GM11168 (cell line): ENCODE measurements at regions not wholly inside any gene's neighbourhood (a gene's known extent, or its start where the extent isn't known, plus 50 kb on each side); places are given as distances from the start of the nearest gene placed in this dataset.
"Not testable (repeated sequence)": the region's sequence is repeated elsewhere in the genome, so short reads cannot be mapped to it uniquely, and the experiment has no call there.

Experiments
- in situ Hi-C: fragments of 300-500 bp; cut with MboI; formaldehyde crosslinking; loops from one replicate; pipeline ENCODE4 v1.12.0; 2022; ENCODE audit warnings: low sequenced_read_pairs; ENCODE audit not compliant: unreplicated experiment

DNA sequence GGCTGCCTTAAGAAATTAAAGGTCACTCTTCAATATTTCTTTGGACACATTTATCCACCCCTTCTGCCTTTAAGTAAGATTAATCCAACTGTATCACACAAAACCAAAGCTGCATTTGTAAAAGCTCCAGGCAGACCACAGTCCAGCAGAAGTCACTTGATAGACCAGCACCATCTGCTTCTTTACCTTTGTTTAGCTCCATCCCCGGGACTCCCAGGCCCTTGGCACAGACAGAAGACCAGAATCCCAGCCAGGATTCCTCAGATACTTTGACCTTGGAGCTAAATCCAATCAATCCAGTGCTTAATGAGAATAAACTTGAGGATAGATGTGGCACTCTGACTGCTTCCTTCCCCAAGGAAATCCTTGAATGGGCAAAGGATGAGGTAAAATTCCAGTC lies 333.1 kb upstream of the RASGEF1B start:
- in situ Hi-C loops = no loop called here

DNA sequence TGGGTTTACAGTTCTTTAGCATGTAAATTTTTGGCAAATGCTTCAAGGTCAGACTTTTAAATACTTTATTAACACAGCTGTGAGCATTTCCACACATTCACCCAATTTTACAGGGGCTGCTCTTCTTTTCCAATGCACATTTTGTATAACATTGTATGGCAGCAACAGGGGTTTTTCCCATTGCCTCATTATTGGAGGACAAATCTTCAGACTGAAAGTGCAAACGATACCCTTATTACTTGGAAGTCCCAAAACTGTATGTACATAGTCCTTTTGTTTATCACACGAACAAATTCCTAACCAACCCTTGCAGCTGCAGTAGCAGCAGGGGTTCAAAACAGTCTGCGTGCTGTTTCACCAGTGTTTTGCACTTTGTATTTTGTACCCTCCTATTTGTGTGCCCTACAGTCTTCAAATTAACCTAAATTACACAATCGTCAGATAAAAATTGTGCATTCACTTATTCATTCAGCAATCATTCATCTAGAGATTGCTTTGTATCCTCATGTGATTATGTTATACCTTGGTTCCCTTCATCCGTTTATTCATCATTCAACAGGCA lies 330.7 kb upstream of the RASGEF1B start:
- in situ Hi-C loops = no loop called here

DNA sequence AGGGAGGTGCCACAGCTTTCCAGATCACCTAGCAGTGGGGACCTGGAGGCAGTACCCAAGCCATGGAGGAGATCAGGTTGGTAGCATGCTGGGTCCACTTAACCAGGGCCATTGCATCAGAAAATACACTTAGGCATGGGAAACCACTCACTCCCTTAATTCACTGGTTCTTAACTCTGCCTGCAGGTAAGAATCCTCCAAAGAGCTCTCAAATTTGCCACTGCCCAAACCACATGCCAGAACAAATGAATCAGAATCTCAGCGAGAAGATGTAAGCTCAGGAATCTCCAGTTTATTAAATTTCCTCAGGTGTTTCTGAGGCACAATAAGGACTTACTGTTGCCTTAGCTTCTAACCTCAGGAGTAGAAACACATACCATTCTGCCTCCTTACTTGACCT lies 327.7 kb upstream of the RASGEF1B start:
- in situ Hi-C loops = no loop called here

DNA sequence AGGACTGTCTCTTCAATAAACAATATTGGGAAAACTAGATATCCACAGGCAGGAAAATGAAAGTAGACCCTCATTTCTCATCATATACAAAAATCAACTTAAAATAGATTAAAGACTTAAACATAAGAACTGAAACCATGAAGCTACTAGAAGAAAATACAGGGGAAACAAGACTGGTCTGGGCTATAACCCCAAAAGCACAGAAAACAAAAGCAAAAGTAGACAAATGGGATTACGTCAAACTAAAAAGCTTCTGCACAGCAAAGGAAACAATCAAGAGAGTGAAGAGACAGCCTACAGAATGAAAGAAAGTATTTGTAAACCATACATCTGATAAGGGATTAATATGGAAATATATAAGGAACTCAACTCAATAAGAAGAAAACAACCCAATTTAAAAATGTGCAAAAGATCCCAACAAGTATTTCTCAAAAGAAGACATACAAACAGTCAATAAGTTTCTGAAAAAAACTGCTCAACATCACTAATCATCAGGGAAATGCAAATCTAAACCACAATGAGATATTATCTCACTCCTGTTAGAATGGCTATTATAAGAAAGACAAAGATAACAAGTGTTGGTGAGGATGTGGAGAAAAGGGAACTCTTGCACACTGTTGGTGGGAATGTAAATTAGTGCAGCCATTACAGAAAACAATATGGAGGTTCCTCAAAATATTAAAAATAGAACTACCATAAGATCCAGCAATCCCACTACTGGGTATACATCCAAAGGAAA lies 325.3 kb upstream of the RASGEF1B start:
- in situ Hi-C loops = no loop called here

DNA sequence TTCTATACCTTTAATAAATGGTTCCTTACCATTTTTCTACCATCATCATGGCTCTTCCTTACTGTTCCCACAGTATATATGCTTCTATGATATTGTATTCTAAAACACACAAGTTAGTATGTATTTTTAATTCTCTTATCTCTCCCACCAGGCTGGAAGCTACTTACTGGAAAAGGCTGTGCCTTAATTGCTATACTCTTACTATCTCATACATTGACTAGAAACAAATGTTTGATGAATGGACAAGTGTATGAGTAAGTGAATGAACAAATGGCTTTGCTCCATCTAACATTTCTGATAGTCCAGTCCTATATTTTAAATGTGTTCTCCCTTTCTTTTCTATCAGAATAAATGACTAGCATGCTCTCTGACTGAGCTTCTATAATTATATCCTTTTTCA lies 320.8 kb upstream of the RASGEF1B start:
- in situ Hi-C loops = no loop called here

DNA sequence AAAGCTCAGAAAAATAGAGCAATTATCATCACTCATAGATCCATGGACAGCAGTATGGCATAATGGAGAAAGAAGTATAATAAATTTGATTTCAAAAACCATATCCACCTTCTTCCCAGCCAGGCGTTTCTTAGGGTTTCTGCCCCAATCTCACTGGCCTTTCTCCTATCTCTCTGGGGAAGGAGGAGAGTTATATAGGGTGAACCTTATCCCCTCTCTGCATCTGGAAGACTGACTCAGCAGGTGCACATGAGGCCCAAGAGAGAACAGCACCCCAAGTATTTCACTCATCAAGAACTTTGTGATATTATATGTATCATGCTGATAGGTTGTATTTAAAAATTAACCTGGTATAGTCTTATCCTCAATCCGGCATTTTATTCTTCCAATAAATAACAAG lies 318.8 kb upstream of the RASGEF1B start:
- in situ Hi-C loops = no loop called here

DNA sequence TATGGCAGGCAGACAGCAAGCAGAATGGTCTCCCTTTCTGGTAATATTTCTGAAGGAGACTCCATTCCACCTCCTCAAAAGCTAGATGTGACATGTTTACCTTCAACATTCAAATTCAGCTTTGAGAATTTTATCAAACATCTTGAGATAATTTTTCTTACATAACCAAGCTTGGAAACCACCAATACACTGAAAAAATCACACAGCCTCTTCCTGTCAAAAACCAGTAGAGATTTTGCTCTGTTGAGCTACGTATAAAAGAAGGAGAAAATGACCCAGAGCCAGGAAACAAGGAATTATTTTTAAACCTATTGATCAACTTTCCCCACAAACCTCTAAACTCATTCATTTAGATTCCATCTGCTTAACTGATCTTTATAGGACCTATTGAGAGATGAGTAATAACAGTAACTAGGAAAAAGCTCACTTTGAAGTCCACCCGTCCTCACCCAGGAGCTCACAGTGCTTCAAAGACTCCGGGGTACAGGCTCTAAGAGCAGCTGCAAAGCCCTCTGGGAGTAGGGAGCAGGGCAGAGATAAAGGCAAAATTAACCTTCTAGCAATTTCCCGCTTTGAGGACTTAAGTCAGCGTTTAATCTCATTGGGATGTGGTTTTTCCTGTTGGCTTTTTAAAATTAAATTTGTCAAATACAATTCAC lies 318.2 kb upstream of the RASGEF1B start:
- in situ Hi-C loops = no loop called here

DNA sequence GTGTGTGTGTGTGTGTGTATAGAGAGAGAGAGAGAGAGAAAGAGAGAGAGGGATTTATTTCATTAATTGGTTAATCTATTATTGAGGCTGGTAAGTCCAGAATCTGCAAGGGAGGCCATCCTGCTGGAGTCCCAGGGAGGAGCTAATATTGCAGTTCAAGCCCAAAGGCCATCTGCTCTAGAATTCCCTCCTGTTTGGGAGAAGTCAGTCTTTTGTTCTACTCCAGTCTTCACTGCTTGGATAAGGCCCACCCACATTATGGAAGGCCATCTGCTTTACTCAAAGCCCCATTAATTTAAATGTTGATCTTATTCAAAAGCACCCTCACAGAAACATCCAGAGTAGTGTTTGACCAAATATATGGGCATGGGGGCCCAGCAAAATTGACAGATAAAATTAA lies 317.5 kb upstream of the RASGEF1B start:
- in situ Hi-C loops = no loop called here

DNA sequence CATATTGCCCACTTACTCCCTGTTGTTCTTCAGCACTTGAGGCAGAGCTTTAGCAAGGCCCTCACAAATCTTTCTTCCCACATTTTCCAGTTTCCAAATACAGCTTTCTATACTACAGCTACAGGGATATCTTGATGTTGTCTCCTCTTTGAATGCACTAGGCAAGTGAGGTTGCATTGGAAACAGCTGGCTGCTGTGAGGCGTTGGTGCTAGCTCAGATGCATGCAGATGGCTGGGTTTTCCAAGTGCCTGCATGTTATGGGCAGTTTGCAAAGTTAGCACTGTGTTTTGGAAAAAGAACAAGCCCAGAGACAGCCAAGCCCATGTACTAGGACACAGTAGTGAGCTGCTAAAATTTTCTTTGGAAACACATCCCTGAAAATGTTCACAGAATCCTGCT lies 315.1 kb upstream of the RASGEF1B start:
- in situ Hi-C loops = no loop called here

DNA sequence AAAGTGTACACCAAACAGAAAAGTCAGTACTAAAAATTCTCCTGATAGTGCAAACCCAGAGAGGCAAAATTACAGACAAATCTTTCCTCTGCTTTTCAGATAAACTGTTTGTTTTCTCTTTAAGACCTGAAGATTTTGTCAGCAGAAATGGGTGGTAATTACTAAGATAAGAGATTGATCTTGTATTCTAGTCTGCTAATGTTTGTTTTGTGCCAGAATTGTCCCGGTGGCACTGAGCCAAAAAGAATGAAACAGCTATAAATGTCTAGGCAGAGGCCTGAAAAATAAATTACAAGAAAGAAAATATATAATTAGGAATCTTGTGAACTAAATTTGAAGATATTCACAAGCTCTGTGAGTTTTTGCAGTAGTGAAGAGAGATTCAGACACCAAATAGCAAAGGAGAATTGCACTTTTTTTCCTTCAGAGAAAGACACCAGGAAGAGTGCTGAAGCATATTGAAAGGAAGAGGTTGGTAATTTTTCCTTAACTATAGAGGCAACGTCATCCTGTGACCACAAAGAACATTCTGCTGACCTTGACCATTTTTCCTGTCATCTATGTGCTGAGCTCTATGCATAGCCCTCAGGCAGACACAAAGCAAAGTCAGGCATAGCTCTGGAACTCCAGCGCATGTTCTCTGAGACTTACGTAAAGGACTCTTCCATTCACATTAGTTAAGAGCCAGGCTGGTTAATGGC lies 314.5 kb upstream of the RASGEF1B start:
- in situ Hi-C loops = no loop called here

DNA sequence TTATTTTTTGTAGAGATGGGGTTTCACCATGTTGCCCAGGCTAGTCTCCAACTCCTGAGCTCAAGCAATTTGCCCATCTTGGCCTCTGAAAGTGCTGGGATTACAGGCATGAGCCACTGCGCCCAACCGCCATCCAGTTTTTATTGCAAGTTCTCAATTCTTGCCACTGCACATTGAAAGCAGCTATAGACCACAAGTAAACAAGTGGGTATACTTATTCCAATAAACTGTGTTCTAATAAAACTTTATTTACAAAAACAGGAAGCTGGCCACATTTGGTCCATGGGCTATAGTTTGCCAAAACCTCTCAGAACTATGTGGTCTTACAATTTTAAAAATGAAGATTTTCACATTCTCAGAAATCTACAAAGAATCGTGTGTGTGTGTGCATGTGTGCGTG lies 313.6 kb upstream of the RASGEF1B start:
- in situ Hi-C loops = no loop called here

DNA sequence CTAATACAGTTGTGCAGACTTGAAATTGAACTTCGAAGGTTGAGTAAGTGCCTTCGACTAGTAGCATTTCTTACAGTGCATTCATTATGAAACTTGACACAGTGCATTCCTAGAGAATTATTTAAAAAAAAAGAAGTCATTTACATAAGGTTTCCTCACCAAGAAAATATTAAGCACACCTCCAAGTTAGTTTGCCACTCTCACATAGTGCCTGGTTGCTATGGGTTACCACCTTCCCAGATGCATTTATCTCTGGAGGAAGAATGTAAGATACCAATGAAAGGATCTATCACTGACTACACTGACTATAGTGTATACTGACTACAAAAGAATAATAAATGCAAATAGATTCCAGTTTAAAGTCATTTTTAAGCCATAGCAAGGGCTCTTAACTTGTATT lies 311.9 kb upstream of the RASGEF1B start:
- in situ Hi-C loops = no loop called here

DNA sequence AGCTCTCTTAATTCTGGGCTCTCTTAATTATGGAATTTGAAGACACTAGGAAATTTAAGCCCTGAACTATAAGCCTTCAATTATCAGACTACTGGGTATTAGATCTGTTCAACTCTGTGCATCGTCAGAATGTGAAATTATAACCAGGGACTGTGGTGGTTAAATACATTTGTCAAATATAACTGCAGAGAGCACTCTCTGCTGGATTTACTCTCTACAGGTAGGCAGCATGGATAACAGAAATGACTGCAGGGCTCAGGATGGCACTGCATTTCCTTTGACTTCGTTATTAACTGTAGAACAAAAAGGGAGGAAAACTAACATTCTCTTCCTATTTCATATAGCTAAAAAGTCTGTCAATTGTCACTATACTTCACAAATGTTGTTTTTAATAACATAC lies 310.1 kb upstream of the RASGEF1B start:
- in situ Hi-C loops = no loop called here

DNA sequence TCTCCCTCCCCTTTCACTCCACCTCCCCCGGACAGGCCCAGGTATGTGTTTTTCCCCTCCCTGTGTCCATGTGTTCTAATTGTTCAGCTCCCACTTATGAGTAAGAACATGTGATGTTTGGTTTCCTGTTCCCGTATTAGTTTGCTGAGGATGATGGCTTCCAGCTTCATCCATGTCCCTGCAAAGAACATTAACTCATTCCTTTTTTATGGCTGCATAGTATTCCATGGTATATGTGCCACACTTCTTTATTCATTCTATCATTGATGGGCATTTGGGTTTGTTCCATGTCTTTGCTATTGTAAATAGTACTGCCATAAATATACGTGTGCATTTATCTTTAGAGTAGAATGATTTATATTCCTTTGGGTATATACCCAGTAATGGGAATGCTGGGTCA lies 306.0 kb upstream of the RASGEF1B start:
- in situ Hi-C loops = not testable (repeated sequence)

DNA sequence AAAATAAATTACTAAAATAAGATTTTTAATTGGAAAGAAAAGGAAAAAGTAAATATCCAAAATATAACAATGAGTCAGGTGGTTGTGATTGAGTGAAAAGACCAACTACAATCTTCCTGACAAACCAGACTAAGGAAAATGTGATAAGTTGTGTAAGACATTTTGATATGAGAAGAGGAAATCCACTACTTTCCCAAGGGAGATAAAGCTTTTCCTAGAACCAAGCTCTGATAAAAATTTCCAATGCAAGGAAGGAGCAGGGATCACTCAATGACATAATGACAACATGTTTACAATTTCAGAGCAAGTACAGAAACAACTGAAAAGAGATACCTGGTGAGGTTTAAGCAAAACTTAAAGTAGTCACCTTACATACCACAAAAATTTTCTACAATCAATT lies 305.1 kb upstream of the RASGEF1B start:
- in situ Hi-C loops = no loop called here

DNA sequence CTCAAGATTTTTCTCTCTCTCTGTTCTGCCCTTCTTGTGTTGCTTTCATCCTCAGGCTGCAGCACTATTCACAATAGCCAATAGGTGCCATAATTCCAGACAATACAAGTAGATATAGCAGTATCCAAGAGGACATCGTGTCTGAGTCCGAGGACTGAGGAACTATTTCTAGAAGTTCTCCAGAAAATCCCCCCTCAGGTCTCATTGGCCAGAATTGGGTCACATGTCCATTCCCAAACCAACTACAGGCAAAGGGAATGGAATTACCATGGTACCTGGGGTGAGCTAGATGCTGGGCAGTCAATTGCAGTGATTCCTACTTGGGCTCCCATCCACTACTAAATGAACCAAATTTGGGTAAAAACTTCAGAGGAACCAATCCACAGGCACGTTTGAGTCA lies 301.9 kb upstream of the RASGEF1B start:
- in situ Hi-C loops = no loop called here

DNA sequence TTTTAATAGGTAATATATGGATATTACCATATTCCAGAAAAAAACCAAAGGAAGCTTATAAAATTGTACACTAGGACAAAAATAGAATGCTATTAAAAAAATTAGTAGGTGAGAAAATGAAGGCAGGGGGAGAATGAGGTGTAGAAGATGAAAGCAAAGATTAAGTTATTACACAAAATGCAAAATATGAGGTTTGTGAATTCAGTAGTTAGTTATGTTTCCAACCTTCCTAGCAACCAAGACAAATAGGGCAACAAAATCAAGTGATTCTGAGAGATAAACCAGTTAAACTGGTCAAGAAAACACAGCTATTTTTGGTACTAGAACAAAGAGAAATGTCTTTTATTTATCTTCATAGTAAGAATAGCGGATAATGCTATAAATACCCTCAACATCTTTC lies 300.0 kb upstream of the RASGEF1B start:
- in situ Hi-C loops = no loop called here

DNA sequence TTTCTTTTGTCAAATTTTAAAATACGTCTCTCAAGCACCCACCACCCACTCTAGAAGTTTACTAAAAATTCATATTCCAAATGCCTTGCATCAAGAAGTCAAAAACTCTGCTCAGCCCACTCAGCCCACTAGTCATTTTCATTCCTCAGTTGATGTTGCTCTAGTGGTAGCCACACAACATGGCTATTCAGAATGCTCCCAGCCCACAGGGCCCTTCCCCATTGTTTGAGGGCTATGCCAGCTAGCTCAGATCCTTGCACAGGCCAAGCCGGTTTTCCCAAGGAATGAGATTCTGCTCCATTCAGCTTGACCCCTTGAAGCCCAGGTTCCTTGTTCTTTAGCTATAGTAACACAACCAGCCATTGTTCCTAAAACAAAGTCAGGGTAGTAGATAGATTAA lies 297.5 kb upstream of the RASGEF1B start:
- in situ Hi-C loops = no loop called here

DNA sequence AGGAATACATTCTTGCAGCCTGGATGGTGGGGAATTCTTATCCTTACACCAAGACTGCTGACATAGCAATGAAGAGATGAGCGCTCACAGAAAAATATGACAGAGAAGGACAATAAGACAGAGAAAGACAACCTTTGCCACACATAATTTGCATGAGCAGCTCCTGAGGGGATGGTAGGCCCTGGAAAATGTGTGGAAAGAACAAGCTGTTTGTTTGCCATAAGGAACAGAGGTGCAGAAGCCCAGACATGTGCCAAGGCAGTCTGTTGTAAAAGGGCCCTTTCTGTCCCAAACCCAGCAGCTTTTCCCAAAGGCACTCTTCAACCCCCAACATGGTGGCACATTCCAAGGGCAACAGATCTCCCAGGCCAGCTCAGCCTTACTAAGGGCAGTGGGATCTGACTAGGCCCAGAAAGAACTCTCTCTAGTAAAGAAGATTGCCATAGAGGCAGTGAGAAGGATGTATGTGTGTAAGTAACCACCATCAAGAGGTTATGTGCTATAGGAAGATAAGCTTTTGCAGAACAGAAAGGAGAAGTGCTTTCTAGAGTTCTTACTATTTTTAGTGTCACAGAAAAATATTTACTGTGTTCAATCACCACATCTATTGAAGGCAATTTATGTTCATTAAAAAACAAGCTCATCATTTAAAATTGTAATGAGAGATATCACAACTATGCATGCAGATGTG lies 287.0 kb upstream of the RASGEF1B start:
- in situ Hi-C loops = no loop called here

DNA sequence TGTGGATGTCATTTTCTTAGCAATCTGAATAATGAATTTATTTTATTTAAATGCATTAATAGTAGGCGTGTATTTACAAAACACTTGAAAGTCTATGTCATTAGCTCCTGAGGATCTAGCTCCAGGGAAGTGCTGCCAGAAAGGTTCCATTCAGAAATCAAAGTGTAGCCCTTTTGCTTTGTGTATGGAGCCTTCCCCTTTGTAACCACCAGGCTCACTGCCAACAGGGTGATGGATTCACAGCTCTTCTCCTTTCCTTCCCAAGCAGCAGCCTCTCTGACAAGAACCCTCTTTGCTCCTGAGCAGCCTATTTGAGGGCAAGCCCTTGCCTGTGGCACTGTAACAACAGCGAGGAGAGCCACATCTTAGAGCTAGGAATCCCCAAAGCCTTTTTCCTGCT lies 286.0 kb upstream of the RASGEF1B start:
- in situ Hi-C loops = no loop called here

DNA sequence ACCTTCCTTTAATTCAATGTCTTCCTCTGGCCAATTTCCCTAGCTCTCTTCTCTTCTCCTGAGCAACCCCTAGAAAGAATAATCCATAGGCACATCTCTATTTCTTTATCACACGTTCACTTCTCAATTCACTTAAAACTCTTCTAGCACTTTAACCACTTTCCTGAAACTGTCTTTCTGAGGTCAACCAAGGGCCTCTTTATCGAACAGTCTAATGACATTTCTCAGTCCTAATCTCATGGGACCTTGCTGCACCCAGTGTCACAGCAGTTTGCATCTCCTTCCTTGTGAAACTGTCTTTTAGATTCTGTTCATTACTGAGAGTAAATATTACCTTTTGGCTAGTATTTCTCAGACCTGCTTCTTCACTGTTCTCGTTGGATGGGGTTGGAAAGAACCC lies 285.3 kb upstream of the RASGEF1B start:
- in situ Hi-C loops = no loop called here
